Kidney epithelial cell (primary cell): ENCODE measurements at regions not wholly inside any gene's neighbourhood (a gene's known extent, or its start where the extent isn't known, plus 50 kb on each side); places are given as distances from the start of the nearest gene placed in this dataset.

Source experiments
- DNase-seq: peaks from one replicate; pipeline ENCODE4 v3.0.0-alpha.2; 2010; ENCODE audit warnings: low read depth
- H3K27me3 ChIP-seq: 2 replicates; pipeline ENCODE4 v1.6.0; 2011; ENCODE audit warnings: low read length; ENCODE audit not compliant: control insufficient read depth, insufficient read depth
- H3K36me3 ChIP-seq: 2 replicates; pipeline ENCODE4 v1.5.1; 2011; ENCODE audit warnings: low read length; ENCODE audit not compliant: control insufficient read depth, insufficient read depth
- H3K4me3 ChIP-seq: 2 replicates; pipeline ENCODE4 v1.5.1; 2011; ENCODE audit warnings: low read depth, mild to moderate bottlenecking, control low read depth, low read length
- TF ChIP-seq, protein P1 (sequence below): IDR thresholded peaks from 2 replicates; pipeline ENCODE4 v1.5.1; 2011; ENCODE audit warnings: mild to moderate bottlenecking, moderate library complexity, low read length, control low read depth, inconsistent platforms; ENCODE audit not compliant: insufficient read depth, poor library complexity, severe bottlenecking

DNA sequence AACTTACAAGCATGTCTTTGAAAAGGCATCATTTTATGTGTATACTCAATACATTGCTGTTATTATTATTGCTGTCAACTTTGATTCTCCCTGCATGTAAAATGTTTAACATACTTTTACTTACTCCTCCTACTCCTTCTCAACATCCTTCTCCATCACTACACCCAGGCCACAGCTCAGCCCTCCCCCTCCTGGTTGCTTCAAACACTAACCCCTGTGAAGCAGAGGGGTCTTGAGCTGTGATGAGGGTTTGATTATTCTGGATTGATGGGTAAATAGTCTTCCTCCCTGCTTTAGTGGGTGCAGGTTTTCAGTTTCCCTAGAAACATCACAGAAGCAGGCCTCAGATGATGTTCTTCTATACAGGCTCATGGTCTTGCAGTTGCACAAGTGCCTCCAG, 221.0 kb downstream of the OSR1 start:
- H3K36me3 ChIP-seq, result no peaks in the 10 kb centered on the region
- H3K27me3 ChIP-seq, result no peaks in the 10 kb centered on the region
- no peak for DNase-seq
- TF ChIP-seq, protein P1, sequence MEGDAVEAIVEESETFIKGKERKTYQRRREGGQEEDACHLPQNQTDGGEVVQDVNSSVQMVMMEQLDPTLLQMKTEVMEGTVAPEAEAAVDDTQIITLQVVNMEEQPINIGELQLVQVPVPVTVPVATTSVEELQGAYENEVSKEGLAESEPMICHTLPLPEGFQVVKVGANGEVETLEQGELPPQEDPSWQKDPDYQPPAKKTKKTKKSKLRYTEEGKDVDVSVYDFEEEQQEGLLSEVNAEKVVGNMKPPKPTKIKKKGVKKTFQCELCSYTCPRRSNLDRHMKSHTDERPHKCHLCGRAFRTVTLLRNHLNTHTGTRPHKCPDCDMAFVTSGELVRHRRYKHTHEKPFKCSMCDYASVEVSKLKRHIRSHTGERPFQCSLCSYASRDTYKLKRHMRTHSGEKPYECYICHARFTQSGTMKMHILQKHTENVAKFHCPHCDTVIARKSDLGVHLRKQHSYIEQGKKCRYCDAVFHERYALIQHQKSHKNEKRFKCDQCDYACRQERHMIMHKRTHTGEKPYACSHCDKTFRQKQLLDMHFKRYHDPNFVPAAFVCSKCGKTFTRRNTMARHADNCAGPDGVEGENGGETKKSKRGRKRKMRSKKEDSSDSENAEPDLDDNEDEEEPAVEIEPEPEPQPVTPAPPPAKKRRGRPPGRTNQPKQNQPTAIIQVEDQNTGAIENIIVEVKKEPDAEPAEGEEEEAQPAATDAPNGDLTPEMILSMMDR, result no peak
- H3K4me3 ChIP-seq, result no peak overlapping the region

DNA sequence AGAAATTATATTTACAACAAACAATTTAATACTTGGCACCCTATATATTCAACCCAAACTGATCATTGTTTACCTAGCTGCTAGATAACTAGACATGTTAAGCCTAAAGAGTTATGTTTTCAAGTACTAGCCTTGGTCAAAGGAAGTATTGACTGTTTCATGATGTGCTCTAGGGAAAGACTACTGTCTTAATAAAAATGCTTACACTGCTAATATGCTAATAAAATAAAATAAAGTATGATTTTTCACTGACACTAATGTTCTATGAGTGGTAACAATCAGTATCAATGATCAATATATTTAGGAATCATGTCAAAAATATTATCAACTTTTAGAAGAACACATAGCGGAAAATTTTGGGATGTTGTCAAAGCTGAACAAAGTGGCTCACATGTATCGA, 225.5 kb downstream of the OSR1 start:
- TF ChIP-seq, protein P1, result no peak
- Histone ChIP-seq H3K27me3 (no peaks in the 10 kb centered on the region), H3K36me3 (no peaks in the 10 kb centered on the region), H3K4me3 (no peak overlapping the region)
- DNase-seq, result no peak

DNA sequence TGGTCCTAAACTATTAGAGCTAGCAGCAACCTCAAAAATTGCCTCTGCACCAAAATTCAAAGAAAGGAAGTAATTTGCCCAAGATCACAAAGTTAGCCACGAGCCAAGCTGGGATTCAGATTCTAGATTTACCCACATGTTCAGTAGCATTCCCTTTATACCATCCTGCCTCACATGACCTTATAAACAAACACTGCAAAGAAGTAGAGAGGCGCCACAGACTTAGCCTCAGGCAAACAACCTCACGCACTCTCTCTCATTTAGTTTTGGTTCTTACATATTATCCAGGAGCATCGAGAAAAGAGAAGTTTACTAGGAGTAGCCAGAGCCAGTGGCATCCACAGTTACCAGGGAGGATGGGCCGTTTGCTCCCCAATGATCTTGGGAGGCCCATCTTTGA, 226.6 kb downstream of the OSR1 start:
- no peak for DNase-seq
- TF ChIP-seq, protein P1, result no peak

DNA sequence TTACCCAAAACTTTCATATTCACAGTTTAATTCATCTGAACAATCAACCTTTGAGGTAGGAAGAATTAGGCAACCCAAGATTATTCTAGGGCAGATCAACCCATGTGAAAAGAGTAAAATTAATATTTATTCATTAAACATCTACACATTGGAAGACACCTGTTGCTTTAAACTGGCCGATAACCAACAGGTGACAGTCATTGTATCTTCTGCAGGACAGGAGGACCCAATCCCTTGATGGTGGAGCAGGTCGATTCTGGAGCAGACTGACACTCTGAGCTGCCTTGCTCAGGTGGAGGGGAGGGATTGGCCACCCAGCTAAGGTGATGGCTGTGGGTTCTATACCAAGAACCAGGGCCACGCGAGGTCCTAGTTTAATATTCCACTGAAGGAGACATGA, 230.3 kb downstream of the OSR1 start:
- Histone ChIP-seq H3K4me3 (no peak overlapping the region), H3K36me3 (no peaks in the 10 kb centered on the region), H3K27me3 (no peaks in the 10 kb centered on the region)
- DNase-seq, result no peak
- TF ChIP-seq, protein P1, result no peak

More for the DNA sequence above, 226.6 kb downstream of the OSR1 start:
- Histone ChIP-seq H3K27me3 (no peaks in the 10 kb centered on the region), H3K4me3 (no peak overlapping the region), H3K36me3 (no peaks in the 10 kb centered on the region)

DNA sequence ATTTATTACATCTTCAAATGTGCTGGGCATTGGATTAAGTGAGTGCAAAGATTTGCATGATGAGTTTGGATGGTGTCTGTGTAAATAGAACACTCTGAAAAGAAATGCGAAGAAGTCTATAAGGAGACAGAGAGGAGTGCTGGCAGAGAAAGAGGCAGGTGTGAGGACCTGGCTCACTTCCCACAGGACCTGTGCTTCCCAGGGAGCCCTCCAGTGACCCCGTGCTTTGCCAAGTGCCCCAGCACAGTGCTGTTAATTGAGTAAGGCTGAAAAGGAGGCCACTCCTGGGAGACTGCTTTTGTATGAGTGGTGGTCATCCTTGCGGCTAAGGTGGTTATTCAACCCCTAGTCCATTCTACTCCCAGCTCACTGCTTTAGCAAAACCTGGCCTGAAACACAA, 230.8 kb downstream of the OSR1 start:
- Histone ChIP-seq H3K4me3 (no peak overlapping the region), H3K27me3 (no peaks in the 10 kb centered on the region), H3K36me3 (no peaks in the 10 kb centered on the region)
- DNase-seq, result no peak
- TF ChIP-seq, protein P1, result no peak

DNA sequence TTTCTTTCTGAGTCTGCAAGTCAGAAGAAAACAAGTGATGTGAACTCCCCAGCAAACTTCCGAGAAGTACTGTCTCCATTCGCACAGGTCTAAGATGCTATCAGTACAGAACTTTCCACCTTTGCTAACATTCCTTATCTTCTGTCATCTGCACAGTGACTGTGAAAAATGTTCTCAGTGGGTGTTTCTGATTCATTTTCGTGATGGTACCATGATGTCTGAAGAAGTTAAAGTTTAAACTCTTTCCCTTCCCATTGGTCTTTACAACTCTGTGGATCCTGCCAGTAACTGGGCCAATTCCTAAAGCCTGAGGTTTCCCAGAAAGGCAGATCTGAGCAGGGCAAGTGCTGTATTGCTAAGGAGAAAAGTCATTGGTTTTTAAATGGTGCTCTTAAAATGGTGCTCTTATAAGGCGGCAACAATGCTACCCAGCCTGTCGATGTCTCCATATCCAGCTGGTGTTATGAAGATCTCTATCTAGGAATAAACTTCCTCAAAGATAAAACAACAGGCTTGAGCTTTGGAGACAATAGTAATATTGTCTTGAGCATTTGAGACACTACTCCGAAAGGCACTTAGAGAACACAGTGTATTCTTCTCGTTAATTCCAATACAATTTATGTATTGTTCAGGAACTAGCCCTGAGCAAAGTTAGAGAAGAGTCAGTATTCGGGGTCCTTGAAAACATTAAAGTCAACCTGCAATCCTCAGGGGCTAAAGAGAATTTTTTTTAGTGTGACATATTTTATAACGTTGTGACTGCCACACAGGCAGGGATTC, 232.3 kb downstream of the OSR1 start:
- TF ChIP-seq, protein P1, result no peak
- H3K4me3 ChIP-seq, result no peak overlapping the region
- H3K36me3 ChIP-seq, result no peaks in the 10 kb centered on the region
- DNase-seq, result no peak
- H3K27me3 ChIP-seq, result no peaks in the 10 kb centered on the region
